H7 (cell line): ENCODE measurements at regions not wholly inside any gene's neighbourhood (a gene's known extent, or its start where the extent isn't known, plus 50 kb on each side); places are given as distances from the start of the nearest gene placed in this dataset.
A peak's percentile ranks its signal among the peaks of the same experiment; 100 is the strongest.

Source experiments
- DNase-seq: peaks from one replicate; pipeline ENCODE4 v3.0.0; 2012
- H3K27me3 ChIP-seq: 2 replicates; pipeline ENCODE4 v1.6.0; 2011; ENCODE audit warnings: mild to moderate bottlenecking, low read length; ENCODE audit not compliant: control insufficient read depth, insufficient read depth
- H3K36me3 ChIP-seq: replicated peaks from 2 replicates; pipeline ENCODE4 v1.5.1; 2011; ENCODE audit warnings: low read length; ENCODE audit not compliant: control insufficient read depth, insufficient read depth
- H3K4me3 ChIP-seq: 2 replicates; pipeline ENCODE4 v1.5.1; 2011; ENCODE audit warnings: low read depth, mild to moderate bottlenecking, control low read depth, low read length, moderate library complexity; ENCODE audit not compliant: insufficient read depth

GRCh38 chrX:25288676-25289075, 272.9 kb upstream of the ARX start:
- Histone ChIP-seq H3K36me3 (no peaks in the 10 kb centered on the region), H3K4me3 (no peak overlapping the region), H3K27me3 (no peaks in the 10 kb centered on the region)
- DNase-seq = no peak

DNA sequence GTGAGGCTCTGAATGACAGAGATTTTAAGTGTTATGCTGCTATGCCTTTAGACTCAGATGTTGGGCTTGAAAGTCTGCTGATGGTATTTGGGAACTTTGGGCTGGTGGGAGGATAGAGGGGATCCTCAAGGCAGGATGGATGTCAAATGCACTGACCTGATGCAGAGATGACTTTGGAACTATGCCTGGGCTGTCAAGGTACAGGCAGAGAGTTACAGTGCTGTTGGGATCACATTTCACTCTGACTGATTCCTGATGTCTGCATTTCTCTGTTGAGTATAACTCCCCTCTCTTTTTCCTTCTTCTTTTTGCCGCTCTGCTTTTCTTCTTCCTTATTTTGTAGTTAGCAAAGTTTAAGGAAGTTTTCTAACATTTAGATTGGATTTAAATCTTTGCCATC, 271.8 kb upstream of the ARX start:
- H3K4me3 ChIP-seq = no peak overlapping the region
- no peaks in the 10 kb centered on the region for H3K27me3 ChIP-seq
- no peak for DNase-seq
- H3K36me3 ChIP-seq = no peaks in the 10 kb centered on the region

- Histone ChIP-seq H3K36me3 (no peaks in the 10 kb centered on the region), H3K4me3 (no peak overlapping the region), H3K27me3 (no peaks in the 10 kb centered on the region)
- DNase-seq = no peak
These were observed 269.8 kb upstream of the ARX start for GRCh38 chrX:25285598-25285997.

GRCh38 chrX:25279510-25279909, 263.7 kb upstream of the ARX start:
- Histone ChIP-seq H3K27me3 (no peaks in the 10 kb centered on the region), H3K36me3 (no peaks in the 10 kb centered on the region), H3K4me3 (no peak overlapping the region)
- no peak for DNase-seq

DNA sequence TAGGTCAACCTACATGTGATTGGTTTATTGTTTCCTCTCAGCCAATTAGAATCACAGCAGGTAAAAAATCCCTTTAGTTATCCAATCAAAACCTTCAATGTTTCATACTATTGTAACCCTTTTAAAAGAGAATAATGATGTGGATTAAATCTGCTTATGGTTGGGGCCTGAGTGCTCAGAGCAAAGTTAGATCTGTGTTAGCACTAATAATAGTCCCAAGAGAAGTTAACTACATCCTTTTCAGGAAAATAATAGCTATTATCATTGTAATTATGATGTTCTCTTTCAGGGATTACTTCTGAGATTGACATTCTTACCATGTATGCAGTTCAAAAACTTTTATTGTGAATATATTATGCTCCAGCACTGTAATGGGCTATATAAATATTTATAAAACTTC, 262.6 kb upstream of the ARX start:
- no peaks in the 10 kb centered on the region for H3K27me3 ChIP-seq
- no peak for DNase-seq
- H3K36me3 ChIP-seq = no peaks in the 10 kb centered on the region
- H3K4me3 ChIP-seq = no peak overlapping the region

GRCh38 chrX:25277574-25277973, 261.8 kb upstream of the ARX start:
- H3K4me3 ChIP-seq = no peak overlapping the region
- no peaks in the 10 kb centered on the region for H3K36me3 ChIP-seq
- H3K27me3 ChIP-seq = no peaks in the 10 kb centered on the region
- DNase-seq = no peak

DNA sequence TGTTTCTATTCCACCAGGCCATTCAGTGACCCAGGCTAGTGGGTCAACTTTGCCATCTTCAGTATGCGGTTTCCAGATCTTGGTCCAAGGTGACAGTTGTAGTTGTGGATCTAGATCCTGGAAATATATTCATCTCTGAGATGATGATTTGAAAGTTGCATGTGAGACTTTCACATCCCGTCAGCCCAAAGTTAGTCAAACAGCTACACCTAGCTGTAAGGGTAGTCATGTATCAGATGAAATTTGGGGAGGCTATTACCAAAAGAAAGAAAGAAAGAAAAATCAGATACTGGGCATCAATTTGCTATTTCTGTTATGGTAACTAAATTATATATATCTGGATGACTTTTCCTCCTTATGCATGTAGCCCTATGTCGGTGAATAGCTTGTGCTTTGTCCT, 259.4 kb upstream of the ARX start:
- peak; percentile 23 for DNase-seq

GRCh38 chrX:25241461-25241860, 225.7 kb upstream of the ARX start:
- Histone ChIP-seq H3K27me3 (no peaks in the 10 kb centered on the region), H3K4me3 (no peak overlapping the region), H3K36me3 (no peaks in the 10 kb centered on the region)
- DNase-seq = no peak

More for the DNA sequence above, 259.4 kb upstream of the ARX start:
- Histone ChIP-seq H3K36me3 (no peaks in the 10 kb centered on the region), H3K4me3 (no peak overlapping the region), H3K27me3 (no peaks in the 10 kb centered on the region)

DNA sequence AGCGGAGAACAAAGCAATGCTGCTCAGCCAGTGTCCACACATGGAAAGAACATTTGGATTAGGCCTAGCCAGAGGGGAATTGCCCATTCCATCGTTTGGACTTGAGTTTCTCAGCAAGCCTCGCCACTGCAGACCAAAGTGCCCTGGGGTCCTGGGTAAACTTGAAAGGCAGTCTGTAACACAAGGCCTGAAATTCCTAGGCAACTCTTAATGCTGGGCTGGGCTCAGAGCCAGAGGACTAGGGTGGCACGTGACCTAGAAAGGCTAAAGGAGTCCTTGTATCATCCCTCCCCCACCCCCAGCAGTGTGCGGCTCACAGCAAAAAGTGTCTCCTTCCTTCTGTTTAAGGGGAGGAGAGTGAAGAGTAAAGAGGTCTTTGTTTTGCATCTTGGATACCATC, 210.4 kb upstream of the ARX start:
- Histone ChIP-seq H3K36me3 (no peaks in the 10 kb centered on the region), H3K4me3 (no peak overlapping the region), H3K27me3 (no peaks in the 10 kb centered on the region)
- DNase-seq = no peak

DNA sequence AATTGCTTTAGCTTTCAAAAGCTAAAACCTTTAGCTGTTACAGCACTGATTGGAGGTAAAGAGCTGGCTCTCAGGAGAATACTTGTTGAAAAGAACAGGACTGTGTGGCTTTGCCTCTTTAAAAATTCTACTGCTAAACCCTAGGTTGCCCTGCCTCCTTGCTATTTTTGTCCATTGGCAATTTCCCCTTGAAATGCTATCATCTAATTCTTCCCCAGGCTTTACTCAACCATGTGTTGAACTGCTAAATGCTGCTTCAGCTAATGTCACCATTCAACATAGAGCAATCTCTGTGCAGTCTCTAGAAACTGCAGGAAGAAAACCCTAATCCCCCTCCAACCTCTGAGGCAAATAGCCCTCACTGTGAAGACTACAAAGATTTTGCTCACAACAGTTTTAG, 203.7 kb upstream of the ARX start:
- H3K36me3 ChIP-seq = no peaks in the 10 kb centered on the region
- H3K27me3 ChIP-seq = no peaks in the 10 kb centered on the region
- no peak overlapping the region for H3K4me3 ChIP-seq
- DNase-seq = no peak

GRCh38 chrX:25213611-25214010, 197.8 kb upstream of the ARX start:
- no peaks in the 10 kb centered on the region for H3K27me3 ChIP-seq
- DNase-seq = no peak
- H3K36me3 ChIP-seq = no peaks in the 10 kb centered on the region
- no peak overlapping the region for H3K4me3 ChIP-seq

DNA sequence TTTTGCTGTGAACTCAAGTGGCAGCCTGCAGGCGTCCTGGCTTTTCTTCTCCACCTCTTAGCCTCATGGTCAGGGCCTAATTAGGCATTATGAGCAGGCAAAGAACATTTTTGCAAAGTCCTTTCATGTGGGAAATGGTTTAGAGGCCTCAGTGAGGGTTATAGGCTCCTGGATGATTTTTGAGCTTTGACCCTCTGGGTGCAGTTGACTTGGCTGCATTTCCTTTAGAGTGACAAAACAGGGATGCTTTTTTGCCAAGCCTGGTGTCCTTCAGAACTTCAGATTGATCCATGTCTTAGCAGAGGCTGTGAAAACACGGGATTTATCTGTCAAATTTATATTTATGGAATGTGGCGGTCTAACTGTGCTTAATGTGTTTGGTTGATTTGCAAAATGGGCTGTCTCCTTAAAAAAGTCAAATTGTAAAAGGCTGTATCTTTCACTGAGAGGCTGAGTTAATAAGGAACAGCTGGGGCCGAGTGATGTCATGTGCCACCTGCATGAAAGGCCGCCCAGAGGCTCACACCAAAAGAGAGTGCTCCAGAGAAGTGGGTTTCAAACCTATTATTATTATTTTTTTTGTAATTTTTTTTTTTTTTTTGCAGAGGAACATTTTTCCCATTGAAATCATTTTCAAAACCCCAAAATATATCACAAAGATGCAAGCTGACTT, 192.2 kb upstream of the ARX start:
- Histone ChIP-seq H3K27me3 (no peaks in the 10 kb centered on the region), H3K36me3 (no peaks in the 10 kb centered on the region), H3K4me3 (no peak overlapping the region)
- DNase-seq = no peak

- no peak overlapping the region for H3K4me3 ChIP-seq
- H3K27me3 ChIP-seq = no peaks in the 10 kb centered on the region
- DNase-seq = no peak
- no peaks in the 10 kb centered on the region for H3K36me3 ChIP-seq
These were observed 191.0 kb upstream of the ARX start for GRCh38 chrX:25206778-25207177.

DNA sequence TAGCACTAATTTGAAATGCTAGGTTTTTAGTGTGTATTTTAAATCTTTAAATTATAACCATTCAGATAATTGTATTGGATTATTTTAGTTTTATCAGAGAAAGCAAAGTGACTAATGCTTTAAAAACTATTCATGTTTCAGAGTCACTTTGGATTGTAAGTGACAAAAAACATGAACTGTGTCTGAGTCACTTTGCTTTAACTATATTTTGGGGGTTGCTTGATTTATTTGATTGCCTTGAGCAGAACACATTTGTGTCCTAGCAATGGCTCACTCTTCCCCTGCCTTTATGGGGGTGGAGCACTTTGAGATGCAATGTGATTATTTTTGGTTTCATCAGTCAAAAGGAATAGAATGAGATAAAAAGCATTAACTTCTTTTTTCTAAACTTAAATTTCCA, 188.4 kb upstream of the ARX start:
- Histone ChIP-seq H3K27me3 (no peaks in the 10 kb centered on the region), H3K4me3 (no peak overlapping the region), H3K36me3 (no peaks in the 10 kb centered on the region)
- no peak for DNase-seq

- no peak for DNase-seq
- H3K27me3 ChIP-seq = no peaks in the 10 kb centered on the region
- no peaks in the 10 kb centered on the region for H3K36me3 ChIP-seq
- no peak overlapping the region for H3K4me3 ChIP-seq
These were observed 187.1 kb upstream of the ARX start for GRCh38 chrX:25202827-25203226.

GRCh38 chrX:25198891-25199290, 183.1 kb upstream of the ARX start:
- Histone ChIP-seq H3K4me3 (no peak overlapping the region), H3K27me3 (no peaks in the 10 kb centered on the region), H3K36me3 (no peaks in the 10 kb centered on the region)
- DNase-seq = no peak
